GM23338 (cell line): ENCODE measurements at regions not wholly inside any gene's neighbourhood (a gene's known extent, or its start where the extent isn't known, plus 50 kb on each side); places are given as distances from the start of the nearest gene placed in this dataset.

Experiments used
- ATAC-seq: fragments of 200-7000 bp; cut with Tn5 transposase; 3 replicates; pipeline ENCODE4 v1.9.1; 2020
- DNase-seq: peaks from one replicate; pipeline ENCODE4 v3.0.0-alpha.2; 2015; ENCODE audit warnings: low spot score
- H2AFZ ChIP-seq: fragments of 200-600 bp; sonication (generic); 2 replicates; pipeline ENCODE4 v1.8.0; 2016; ENCODE audit warnings: antibody characterized with exemption, mild to moderate bottlenecking, moderate library complexity
- H3F3A ChIP-seq: fragments of 200-600 bp; sonication (generic); replicated peaks from 2 replicates; pipeline ENCODE4 v1.8.0; 2017; ENCODE audit warnings: antibody characterized with exemption, mixed run types, low read depth
- H3K27ac ChIP-seq: fragments of 200-600 bp; sonication (generic); 2 replicates; pipeline ENCODE4 v1.6.1; 2016; ENCODE audit warnings: low read depth
- H3K27me3 ChIP-seq: fragments of 200-600 bp; sonication (generic); 2 replicates; pipeline ENCODE4 v1.8.0; 2016; ENCODE audit warnings: mild to moderate bottlenecking, mixed run types, moderate library complexity; ENCODE audit not compliant: insufficient read depth
- H3K36me3 ChIP-seq: fragments of 200-600 bp; sonication (generic); 2 replicates; pipeline ENCODE4 v1.8.0; 2016; ENCODE audit warnings: mild to moderate bottlenecking; ENCODE audit not compliant: insufficient read depth
- H3K4me1 ChIP-seq: fragments of 200-600 bp; sonication (generic); 2 replicates; pipeline ENCODE4 v1.8.0; 2016; ENCODE audit warnings: mild to moderate bottlenecking, moderate library complexity; ENCODE audit not compliant: insufficient read depth
- H3K4me2 ChIP-seq: fragments of 200-600 bp; sonication (generic); 2 replicates; pipeline ENCODE4 v1.7.1; 2017; ENCODE audit warnings: mixed run types
- H3K4me3 ChIP-seq: fragments of 200-600 bp; sonication (generic); 2 replicates; pipeline ENCODE4 v1.6.1; 2016; ENCODE audit warnings: mixed run types
- H3K79me2 ChIP-seq: fragments of 200-600 bp; sonication (generic); replicated peaks from 2 replicates; pipeline ENCODE4 v1.8.0; 2017; ENCODE audit warnings: mild to moderate bottlenecking; ENCODE audit not compliant: insufficient read depth
- H3K9me2 ChIP-seq: fragments of 200-600 bp; sonication (generic); 2 replicates; pipeline ENCODE4 v1.8.0; 2017; ENCODE audit not compliant: insufficient read depth
- H4K20me1 ChIP-seq: fragments of 200-600 bp; sonication (generic); replicated peaks from 2 replicates; pipeline ENCODE4 v1.8.0; 2017; ENCODE audit warnings: mild to moderate bottlenecking; ENCODE audit not compliant: insufficient read depth
- H3K27ac Mint-ChIP-seq: 2 replicates; pipeline ENCODE4 v1.8.0; 2020; ENCODE audit warnings: inconsistent platforms, mild to moderate bottlenecking, moderate library complexity, mixed read lengths
- H3K27me3 Mint-ChIP-seq: 3 replicates; pipeline ENCODE4 v1.8.0; 2022; ENCODE audit warnings: low read depth, mild to moderate bottlenecking, moderate library complexity, mixed read lengths, inconsistent platforms; ENCODE audit not compliant: insufficient read depth, poor library complexity
- H3K36me3 Mint-ChIP-seq: 3 replicates; pipeline ENCODE4 v1.8.0; 2021; ENCODE audit warnings: low read depth, mild to moderate bottlenecking, inconsistent platforms, moderate library complexity, mixed read lengths
- H3K4me1 Mint-ChIP-seq: 3 replicates; pipeline ENCODE4 v1.8.0; 2020; ENCODE audit warnings: mild to moderate bottlenecking, inconsistent platforms, mixed read lengths
- H3K4me3 Mint-ChIP-seq: 3 replicates; pipeline ENCODE4 v1.8.0; 2021; ENCODE audit warnings: moderate library complexity, mild to moderate bottlenecking, inconsistent platforms, mixed read lengths
- H3K9me3 Mint-ChIP-seq: 3 replicates; pipeline ENCODE4 v1.8.0; 2020; ENCODE audit warnings: moderate library complexity, mild to moderate bottlenecking, inconsistent platforms, mixed read lengths
- CREB1 ChIP-seq: fragments of 250-450 bp; sonication (Bioruptor Pico); IDR thresholded peaks from 2 replicates; pipeline ENCODE4 v1.5.0; 2020; ENCODE audit warnings: low read depth, mild to moderate bottlenecking, moderate library complexity
- CTCF ChIP-seq, 2 experiments: fragments of 200-600 bp in 1 of 2; sonication (generic) in 1 of 2; conservative IDR thresholded peaks; 2 replicates each; pipeline versions ENCODE4 v1.5.1 to v1.6.1; 2016 to 2017; ENCODE audit warnings: antibody characterized with exemption in 2 of 2, low read depth in 2 of 2, mild to moderate bottlenecking in 2 of 2, moderate library complexity in 1 of 2
- ETS1 ChIP-seq: IDR thresholded peaks from 2 replicates; pipeline ENCODE4 v1.6.1; 2016; ENCODE audit warnings: antibody characterized with exemption
- EZH2 ChIP-seq: fragments of 200-600 bp; sonication (generic); IDR thresholded peaks from one replicate; pipeline ENCODE4 v1.8.0; 2017; ENCODE audit warnings: antibody characterized with exemption, mild to moderate bottlenecking, low read depth; ENCODE audit not compliant: unreplicated experiment
- NANOG ChIP-seq: IDR thresholded peaks from 2 replicates; pipeline ENCODE4 v1.6.1; 2016; ENCODE audit warnings: antibody characterized with exemption, borderline replicate concordance
- STAT1 ChIP-seq: IDR thresholded peaks from one replicate; pipeline ENCODE4 v1.6.1; 2016; ENCODE audit warnings: antibody characterized with exemption; ENCODE audit not compliant: unreplicated experiment
- ZNF114 ChIP-seq: fragments of 250-450 bp; sonication (Bioruptor Pico); IDR thresholded peaks from 2 replicates; pipeline ENCODE4 v1.5.0; 2020; ENCODE audit warnings: mild to moderate bottlenecking, moderate library complexity
- ZNF462 ChIP-seq: fragments of 250-450 bp; sonication (Bioruptor Pico); IDR thresholded peaks from 2 replicates; pipeline ENCODE4 v1.5.0; 2020; ENCODE audit warnings: mild to moderate bottlenecking, moderate library complexity

- no peak overlapping the region for H3K4me2 ChIP-seq
- H3K27me3 ChIP-seq: no peaks in the 10 kb centered on the region
- no peaks in the 10 kb centered on the region for H3K36me3 ChIP-seq
- DNase-seq: no peak
- H3K36me3 Mint-ChIP-seq: no peaks in the 10 kb centered on the region
- no peak overlapping the region for H2AFZ ChIP-seq
- no peaks in the 10 kb centered on the region for H3K79me2 ChIP-seq
- H3K27me3 Mint-ChIP-seq: peaks cover 2% of the 10 kb centered on the region
- H3K9me3 Mint-ChIP-seq: no peaks in the 10 kb centered on the region
- H3K4me1 Mint-ChIP-seq: no peaks in the 10 kb centered on the region
- no peak for ATAC-seq
- H3F3A ChIP-seq: no peaks in the 10 kb centered on the region
- H4K20me1 ChIP-seq: no peaks in the 10 kb centered on the region
- H3K4me3 ChIP-seq: no peak overlapping the region
- no peaks in the 10 kb centered on the region for H3K9me2 ChIP-seq
- no peak overlapping the region for H3K27ac Mint-ChIP-seq
- TF ChIP-seq CREB1 (no peak), ZNF114 (no peak), NANOG (no peak)
- no peaks in the 10 kb centered on the region for H3K4me1 ChIP-seq
- H3K27ac ChIP-seq: no peak overlapping the region
- no peak overlapping the region for H3K4me3 Mint-ChIP-seq
These were observed 604.5 kb downstream of the ISL1 start for GRCh38 chr5:51987669-51988209.

GRCh38 chr5:51988634-51989033, 605.4 kb downstream of the ISL1 start:
- no peak overlapping the region for H3K4me2 ChIP-seq
- H3F3A ChIP-seq: no peaks in the 10 kb centered on the region
- H3K27ac ChIP-seq: no peak overlapping the region
- ATAC-seq (no peak), DNase-seq (no peak)
- no peaks in the 10 kb centered on the region for H3K9me2 ChIP-seq
- H3K27me3 ChIP-seq: no peaks in the 10 kb centered on the region
- no peaks in the 10 kb centered on the region for H3K4me1 Mint-ChIP-seq
- H3K36me3 ChIP-seq: no peaks in the 10 kb centered on the region
- no peaks in the 10 kb centered on the region for H3K36me3 Mint-ChIP-seq
- no peak overlapping the region for H3K27ac Mint-ChIP-seq
- H4K20me1 ChIP-seq: no peaks in the 10 kb centered on the region
- no peaks in the 10 kb centered on the region for H3K9me3 Mint-ChIP-seq
- TF ChIP-seq CTCF (conservative IDR thresholded peaks at IDR 0.05; ENCODE audit: low read depth in 2 of 2) (no peak), EZH2 (no peak), ZNF462 (CRISPR knock-in tag) (no peak), STAT1 (no peak), ZNF114 (no peak), ETS1 (no peak)
- no peaks in the 10 kb centered on the region for H3K4me1 ChIP-seq
- no peak overlapping the region for H3K4me3 ChIP-seq
- no peaks in the 10 kb centered on the region for H3K79me2 ChIP-seq
- H2AFZ ChIP-seq: no peak overlapping the region
- no peak overlapping the region for H3K4me3 Mint-ChIP-seq
- peaks cover 2% of the 10 kb centered on the region for H3K27me3 Mint-ChIP-seq
